Mesendoderm (in vitro differentiated cells): ENCODE measurements at regions not wholly inside any gene's neighbourhood (a gene's known extent, or its start where the extent isn't known, plus 50 kb on each side); places are given as distances from the start of the nearest gene placed in this dataset.

Experiments
- DNase-seq: peaks from one replicate; pipeline ENCODE4 v3.0.0; 2013
- H2AK5ac ChIP-seq: 2 replicates; pipeline ENCODE4 v1.6.1; 2013; ENCODE audit warnings: low read length, inconsistent platforms
- H2BK120ac ChIP-seq: 2 replicates; pipeline ENCODE4 v1.6.1; 2013; ENCODE audit warnings: low read depth, mild to moderate bottlenecking, low read length, moderate library complexity, mixed read lengths
- H2BK15ac ChIP-seq: replicated peaks from 2 replicates; pipeline ENCODE4 v1.6.1; 2013; ENCODE audit warnings: low read depth, mild to moderate bottlenecking, moderate library complexity
- H2BK5ac ChIP-seq: 2 replicates; pipeline ENCODE4 v1.6.1; 2013; ENCODE audit warnings: low read length, inconsistent platforms
- H3K18ac ChIP-seq: 2 replicates; pipeline ENCODE4 v1.6.1; 2013; ENCODE audit warnings: mild to moderate bottlenecking, low read length, mixed read lengths
- H3K23ac ChIP-seq: one replicate; pipeline ENCODE4 v1.6.1; 2013; ENCODE audit warnings: low read length
- H3K27ac ChIP-seq: 2 replicates; pipeline ENCODE4 v1.5.1; 2013; ENCODE audit warnings: low read depth, mild to moderate bottlenecking, inconsistent platforms, low read length, moderate library complexity
- H3K27me3 ChIP-seq: 2 replicates; pipeline ENCODE4 v1.6.1; 2013; ENCODE audit warnings: low read length, control low read depth, mild to moderate bottlenecking, inconsistent platforms; ENCODE audit not compliant: insufficient read depth, poor library complexity
- H3K36me3 ChIP-seq: 2 replicates; pipeline ENCODE4 v1.6.1; 2013; ENCODE audit warnings: low read length, inconsistent platforms; ENCODE audit not compliant: control insufficient read depth, insufficient read depth
- H3K4ac ChIP-seq: one replicate; pipeline ENCODE4 v1.6.1; 2013; ENCODE audit warnings: low read depth, mild to moderate bottlenecking, low read length, moderate library complexity
- H3K4me1 ChIP-seq: 2 replicates; pipeline ENCODE4 v1.6.1; 2013; ENCODE audit warnings: low read depth, low read length, inconsistent platforms; ENCODE audit not compliant: control insufficient read depth
- H3K4me2 ChIP-seq: 2 replicates; pipeline ENCODE4 v1.6.1; 2013; ENCODE audit warnings: low read length
- H3K4me3 ChIP-seq: 2 replicates; pipeline ENCODE4 v1.5.1; 2013; ENCODE audit warnings: mild to moderate bottlenecking, low read length
- H3K56ac ChIP-seq: one replicate; pipeline ENCODE4 v1.6.1; 2013; ENCODE audit warnings: low read length
- H3K79me1 ChIP-seq: 2 replicates; pipeline ENCODE4 v1.6.1; 2013; ENCODE audit warnings: low read length, inconsistent platforms
- H3K79me2 ChIP-seq: 2 replicates; pipeline ENCODE4 v1.6.1; 2013; ENCODE audit warnings: mild to moderate bottlenecking, low read length; ENCODE audit not compliant: control insufficient read depth, insufficient read depth
- H3K9ac ChIP-seq: 2 replicates; pipeline ENCODE4 v1.6.1; 2013; ENCODE audit warnings: low read length, inconsistent platforms
- H4K5ac ChIP-seq: one replicate; pipeline ENCODE4 v1.6.1; 2013; ENCODE audit warnings: low read length
- H4K8ac ChIP-seq: one replicate; pipeline ENCODE4 v1.6.1; 2013; ENCODE audit warnings: low read depth, mild to moderate bottlenecking, control low read depth, low read length, moderate library complexity
- WGBS: extraction: QIAGEN DNeasy Blood & Tissue Kit; methylation state at CpG from one replicate; pipeline ENCODE4 v1.1.7; 2013; ENCODE audit warnings: low lambda C conversion rate, missing lambda C conversion rate; ENCODE audit not compliant: insufficient coverage; ENCODE audit errors: extremely low coverage; 5-methylcytosine and 5-hydroxymethylcytosine counted together

GRCh38 chr16:52184336-52184735, 362.6 kb downstream of the TOX3 start:
- H3K27me3 ChIP-seq = no peaks in the 10 kb centered on the region
- no peak overlapping the region for H2BK120ac ChIP-seq
- no peak overlapping the region for H2AK5ac ChIP-seq
- no peak overlapping the region for H3K18ac ChIP-seq
- no peaks in the 10 kb centered on the region for H3K79me2 ChIP-seq
- no peaks in the 10 kb centered on the region for H3K79me1 ChIP-seq
- no peaks in the 10 kb centered on the region for H3K4me1 ChIP-seq
- no peak overlapping the region for H3K9ac ChIP-seq
- H3K4me2 ChIP-seq = no peak overlapping the region
- no peak for DNase-seq
- no peak overlapping the region for H4K8ac ChIP-seq
- H2BK15ac ChIP-seq = no peak overlapping the region
- no peak overlapping the region for H3K27ac ChIP-seq
- no peak overlapping the region for H2BK5ac ChIP-seq
- no peaks in the 10 kb centered on the region for H3K36me3 ChIP-seq
- H3K56ac ChIP-seq = no peak overlapping the region
- H3K4me3 ChIP-seq = no peak overlapping the region
- H4K5ac ChIP-seq = no peak overlapping the region
- no peak overlapping the region for H3K4ac ChIP-seq
- H3K23ac ChIP-seq = no peak overlapping the region
- no CpG with 5 or more reads among the region's 3 CpGs for WGBS

DNA sequence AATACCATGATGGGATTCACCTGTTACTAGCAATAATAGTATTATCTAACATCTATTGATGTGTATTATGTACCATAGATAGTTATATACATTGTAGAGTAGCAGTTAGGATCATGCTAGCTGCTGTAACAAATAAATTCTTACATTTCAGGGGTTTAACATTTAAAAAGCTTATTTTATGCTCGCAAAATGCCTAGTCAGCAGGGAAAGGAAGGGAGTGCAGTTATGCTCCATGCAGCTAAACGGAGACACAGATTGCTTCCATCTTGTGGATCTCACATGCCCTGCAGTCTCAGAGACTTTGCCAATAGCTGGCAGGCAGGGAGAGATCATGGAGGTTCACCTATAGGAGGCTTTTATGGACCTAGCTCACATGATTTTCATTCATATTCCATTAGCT, 364.1 kb downstream of the TOX3 start:
- no peak overlapping the region for H3K18ac ChIP-seq
- no peak overlapping the region for H3K56ac ChIP-seq
- no peak overlapping the region for H3K23ac ChIP-seq
- no peak overlapping the region for H2BK5ac ChIP-seq
- no peak overlapping the region for H3K4me2 ChIP-seq
- DNase-seq = no peak
- no peak overlapping the region for H3K9ac ChIP-seq
- no peak overlapping the region for H3K27ac ChIP-seq
- WGBS = no CpG with 5 or more reads among the region's 2 CpGs
- no peaks in the 10 kb centered on the region for H3K4me1 ChIP-seq
- no peaks in the 10 kb centered on the region for H3K79me2 ChIP-seq
- H2AK5ac ChIP-seq = no peak overlapping the region
- no peaks in the 10 kb centered on the region for H3K36me3 ChIP-seq
- H3K4ac ChIP-seq = no peak overlapping the region
- no peak overlapping the region for H3K4me3 ChIP-seq
- H2BK15ac ChIP-seq = no peak overlapping the region
- no peak overlapping the region for H4K5ac ChIP-seq
- no peaks in the 10 kb centered on the region for H3K79me1 ChIP-seq
- no peaks in the 10 kb centered on the region for H3K27me3 ChIP-seq
- H4K8ac ChIP-seq = no peak overlapping the region
- H2BK120ac ChIP-seq = no peak overlapping the region

- H2BK5ac ChIP-seq = no peak overlapping the region
- no peak overlapping the region for H2AK5ac ChIP-seq
- H3K18ac ChIP-seq = no peak overlapping the region
- H3K4me1 ChIP-seq = no peaks in the 10 kb centered on the region
- no peak overlapping the region for H2BK120ac ChIP-seq
- H3K36me3 ChIP-seq = no peaks in the 10 kb centered on the region
- H3K23ac ChIP-seq = no peak overlapping the region
- H3K9ac ChIP-seq = no peak overlapping the region
- no peaks in the 10 kb centered on the region for H3K27me3 ChIP-seq
- H3K27ac ChIP-seq = no peak overlapping the region
- WGBS = no CpG with 5 or more reads among the region's 2 CpGs
- no peak overlapping the region for H3K56ac ChIP-seq
- H3K79me1 ChIP-seq = no peaks in the 10 kb centered on the region
- H3K4me3 ChIP-seq = no peak overlapping the region
- DNase-seq = no peak
- no peaks in the 10 kb centered on the region for H3K79me2 ChIP-seq
- H3K4me2 ChIP-seq = no peak overlapping the region
- no peak overlapping the region for H2BK15ac ChIP-seq
- H3K4ac ChIP-seq = no peak overlapping the region
- no peak overlapping the region for H4K8ac ChIP-seq
- H4K5ac ChIP-seq = no peak overlapping the region
Observed at GRCh38 chr16:52174168-52174567, 372.8 kb downstream of the TOX3 start.

DNA sequence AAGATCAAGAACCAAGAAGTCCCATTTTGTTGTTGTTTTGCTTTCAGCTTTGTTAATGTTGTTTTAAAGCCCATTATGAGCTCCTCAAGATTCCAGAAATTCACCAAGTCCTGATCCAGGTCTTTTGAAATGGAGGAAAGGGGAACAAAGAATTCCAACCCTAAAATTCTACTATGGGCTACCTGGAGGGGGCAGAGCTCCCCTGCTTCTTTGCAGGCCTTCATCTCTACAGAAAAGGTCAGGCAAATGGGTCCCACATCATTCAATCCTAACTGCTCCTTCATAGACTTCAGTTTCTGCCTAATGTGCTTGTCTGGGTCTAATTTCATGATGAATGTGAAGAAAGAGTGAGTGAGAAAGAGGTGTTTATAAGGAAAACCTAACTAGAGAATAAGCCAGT, 375.5 kb downstream of the TOX3 start:
- Histone ChIP-seq H3K79me1 (no peaks in the 10 kb centered on the region), H3K79me2 (no peaks in the 10 kb centered on the region), H3K27me3 (no peaks in the 10 kb centered on the region)

GRCh38 chr16:52167328-52167727, 379.6 kb downstream of the TOX3 start:
- Histone ChIP-seq H3K9ac (no peak overlapping the region), H3K4me3 (no peak overlapping the region), H3K56ac (no peak overlapping the region), H3K4me1 (no peaks in the 10 kb centered on the region), H4K5ac (no peak overlapping the region), H2BK15ac (no peak overlapping the region), H4K8ac (no peak overlapping the region), H3K4me2 (no peak overlapping the region), H3K23ac (no peak overlapping the region), H3K79me1 (no peaks in the 10 kb centered on the region), H3K36me3 (no peaks in the 10 kb centered on the region), H2BK120ac (no peak overlapping the region), H2AK5ac (no peak overlapping the region), H3K18ac (no peak overlapping the region), H3K4ac (no peak overlapping the region), H3K79me2 (no peaks in the 10 kb centered on the region), H3K27me3 (no peaks in the 10 kb centered on the region), H2BK5ac (no peak overlapping the region), H3K27ac (no peak overlapping the region)
- no peak for DNase-seq
- no CpG with 5 or more reads among the region's 1 CpG for WGBS

More for the DNA sequence above, 375.5 kb downstream of the TOX3 start:
- H3K4ac ChIP-seq = no peak overlapping the region
- no peak overlapping the region for H3K56ac ChIP-seq
- no peaks in the 10 kb centered on the region for H3K36me3 ChIP-seq
- no peak overlapping the region for H2BK5ac ChIP-seq
- no peak for DNase-seq
- no peak overlapping the region for H2BK120ac ChIP-seq
- H3K23ac ChIP-seq = no peak overlapping the region
- H3K18ac ChIP-seq = no peak overlapping the region
- H3K9ac ChIP-seq = no peak overlapping the region
- H2AK5ac ChIP-seq = no peak overlapping the region
- no peak overlapping the region for H3K27ac ChIP-seq
- H3K4me3 ChIP-seq = no peak overlapping the region
- no peak overlapping the region for H2BK15ac ChIP-seq
- no peaks in the 10 kb centered on the region for H3K4me1 ChIP-seq
- H3K4me2 ChIP-seq = no peak overlapping the region
- H4K5ac ChIP-seq = no peak overlapping the region
- H4K8ac ChIP-seq = no peak overlapping the region

- WGBS = no CpG with 5 or more reads among the region's 8 CpGs
- no peak for DNase-seq
- no peak overlapping the region for H2BK5ac ChIP-seq
- no peaks in the 10 kb centered on the region for H3K36me3 ChIP-seq
- no peak overlapping the region for H4K5ac ChIP-seq
- no peak overlapping the region for H2AK5ac ChIP-seq
- H3K27me3 ChIP-seq = no peaks in the 10 kb centered on the region
- H3K4me3 ChIP-seq = no peak overlapping the region
- H2BK120ac ChIP-seq = no peak overlapping the region
- no peak overlapping the region for H4K8ac ChIP-seq
- no peaks in the 10 kb centered on the region for H3K4me1 ChIP-seq
- H3K9ac ChIP-seq = no peak overlapping the region
- H3K79me2 ChIP-seq = no peaks in the 10 kb centered on the region
- H3K27ac ChIP-seq = no peak overlapping the region
- no peak overlapping the region for H3K18ac ChIP-seq
- no peaks in the 10 kb centered on the region for H3K79me1 ChIP-seq
- H3K4ac ChIP-seq = no peak overlapping the region
- no peak overlapping the region for H3K23ac ChIP-seq
- no peak overlapping the region for H2BK15ac ChIP-seq
- H3K56ac ChIP-seq = no peak overlapping the region
- no peak overlapping the region for H3K4me2 ChIP-seq
Observed at GRCh38 chr16:52165961-52166360, 381.0 kb downstream of the TOX3 start.
